Ascending aorta (tissue), 2 donors: ENCODE measurements at regions not wholly inside any gene's neighbourhood (a gene's known extent, or its start where the extent isn't known, plus 50 kb on each side); places are given as distances from the start of the nearest gene placed in this dataset.

Source experiments
- DNase-seq, 2 donors: peaks; one replicate each; pipeline ENCODE4 v3.0.0-alpha.2; 2019; ENCODE audit warnings: low spot score in 2 of 2
- H3K27ac ChIP-seq, 2 donors: fragments of 200-600 bp; sonication (generic); one replicate each; pipeline ENCODE4 v1.5.1; 2016 to 2017; ENCODE audit warnings: mild to moderate bottlenecking in 1 of 2
- H3K27me3 ChIP-seq: fragments of 200-600 bp; sonication (generic); one replicate; pipeline ENCODE4 v1.5.1; 2017
- H3K36me3 ChIP-seq, 2 donors: fragments of 200-600 bp; sonication (generic); one replicate each; pipeline ENCODE4 v1.5.1; 2016
- H3K4me1 ChIP-seq, 2 donors: fragments of 200-600 bp; sonication (generic); one replicate each; pipeline ENCODE4 v1.5.1; 2016 to 2017; ENCODE audit warnings: mild to moderate bottlenecking in 1 of 2
- H3K4me3 ChIP-seq, 2 donors: fragments of 200-600 bp; sonication (generic); one replicate each; pipeline ENCODE4 v1.5.1; 2016 to 2017; ENCODE audit warnings: mild to moderate bottlenecking in 1 of 2
- H3K9me3 ChIP-seq, 2 donors: fragments of 200-600 bp; sonication (generic); one replicate each; pipeline ENCODE4 v1.5.1; 2016
- intact Hi-C: fragments of 100-400 bp; cut with DNase I; formaldehyde crosslinking; loops from one replicate; pipeline ENCODE4 v1.15.1; 2023
- TF ChIP-seq, protein P1 (sequence below), 3 experiments: fragments of 200-600 bp in 2 of 3; fragments of 450-650 bp in 1 of 3; sonication (generic) in 2 of 3; IDR thresholded peaks; one replicate each; pipeline ENCODE4 v1.5.1; 2016 to 2019; ENCODE audit warnings: antibody characterized with exemption in 3 of 3, mild to moderate bottlenecking in 1 of 3, moderate library complexity in 1 of 3

DNA sequence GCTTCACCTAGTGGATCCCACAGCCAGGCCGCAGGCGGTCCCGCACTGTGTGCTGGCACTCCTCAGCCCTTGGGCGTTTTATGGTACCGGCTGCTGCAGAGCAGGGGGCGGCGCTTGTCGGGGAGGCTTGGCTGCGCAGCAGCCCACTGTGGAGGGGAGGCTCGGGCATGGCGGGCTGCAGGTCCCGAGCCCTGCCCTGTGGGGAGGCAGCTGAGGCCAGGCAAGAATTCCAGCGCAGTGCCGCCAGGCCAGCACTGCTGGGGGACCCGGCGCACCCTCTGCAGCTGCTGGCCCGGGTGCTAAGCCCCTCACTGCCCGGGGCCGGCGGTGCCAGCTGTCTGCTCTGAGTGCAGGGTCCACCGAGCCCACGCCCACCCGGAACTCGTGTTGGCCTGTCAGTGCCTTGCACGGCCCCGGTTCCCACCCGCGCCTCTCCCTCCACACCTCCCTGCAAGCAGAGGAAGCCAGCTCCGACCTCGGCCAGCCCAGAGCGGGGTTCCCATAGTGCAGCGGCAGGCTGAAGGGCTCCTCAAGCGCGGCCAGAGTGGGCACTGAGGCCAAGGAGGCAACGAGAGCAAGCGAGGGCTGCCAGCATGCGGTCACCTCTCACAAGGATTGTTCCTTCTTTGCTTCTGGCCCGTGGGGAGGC, 435.0 kb upstream of the ATP10A start:
- H3K36me3 ChIP-seq = no peaks in the 10 kb centered on the region
- no peak overlapping the region for H3K27ac ChIP-seq
- no peaks in the 10 kb centered on the region for H3K4me1 ChIP-seq
- no peak for DNase-seq
- H3K4me3 ChIP-seq = no peak overlapping the region
- intact Hi-C loops = loop anchor here (5.0 kb wide), 1 partner anchor 51 kb away; no protein-coding TSS in a partner anchor
- TF ChIP-seq, protein P1, sequence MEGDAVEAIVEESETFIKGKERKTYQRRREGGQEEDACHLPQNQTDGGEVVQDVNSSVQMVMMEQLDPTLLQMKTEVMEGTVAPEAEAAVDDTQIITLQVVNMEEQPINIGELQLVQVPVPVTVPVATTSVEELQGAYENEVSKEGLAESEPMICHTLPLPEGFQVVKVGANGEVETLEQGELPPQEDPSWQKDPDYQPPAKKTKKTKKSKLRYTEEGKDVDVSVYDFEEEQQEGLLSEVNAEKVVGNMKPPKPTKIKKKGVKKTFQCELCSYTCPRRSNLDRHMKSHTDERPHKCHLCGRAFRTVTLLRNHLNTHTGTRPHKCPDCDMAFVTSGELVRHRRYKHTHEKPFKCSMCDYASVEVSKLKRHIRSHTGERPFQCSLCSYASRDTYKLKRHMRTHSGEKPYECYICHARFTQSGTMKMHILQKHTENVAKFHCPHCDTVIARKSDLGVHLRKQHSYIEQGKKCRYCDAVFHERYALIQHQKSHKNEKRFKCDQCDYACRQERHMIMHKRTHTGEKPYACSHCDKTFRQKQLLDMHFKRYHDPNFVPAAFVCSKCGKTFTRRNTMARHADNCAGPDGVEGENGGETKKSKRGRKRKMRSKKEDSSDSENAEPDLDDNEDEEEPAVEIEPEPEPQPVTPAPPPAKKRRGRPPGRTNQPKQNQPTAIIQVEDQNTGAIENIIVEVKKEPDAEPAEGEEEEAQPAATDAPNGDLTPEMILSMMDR (IDR thresholded peaks at IDR 0.05) = no peak
- no peaks in the 10 kb centered on the region for H3K9me3 ChIP-seq
- H3K27me3 ChIP-seq = no peaks in the 10 kb centered on the region

DNA sequence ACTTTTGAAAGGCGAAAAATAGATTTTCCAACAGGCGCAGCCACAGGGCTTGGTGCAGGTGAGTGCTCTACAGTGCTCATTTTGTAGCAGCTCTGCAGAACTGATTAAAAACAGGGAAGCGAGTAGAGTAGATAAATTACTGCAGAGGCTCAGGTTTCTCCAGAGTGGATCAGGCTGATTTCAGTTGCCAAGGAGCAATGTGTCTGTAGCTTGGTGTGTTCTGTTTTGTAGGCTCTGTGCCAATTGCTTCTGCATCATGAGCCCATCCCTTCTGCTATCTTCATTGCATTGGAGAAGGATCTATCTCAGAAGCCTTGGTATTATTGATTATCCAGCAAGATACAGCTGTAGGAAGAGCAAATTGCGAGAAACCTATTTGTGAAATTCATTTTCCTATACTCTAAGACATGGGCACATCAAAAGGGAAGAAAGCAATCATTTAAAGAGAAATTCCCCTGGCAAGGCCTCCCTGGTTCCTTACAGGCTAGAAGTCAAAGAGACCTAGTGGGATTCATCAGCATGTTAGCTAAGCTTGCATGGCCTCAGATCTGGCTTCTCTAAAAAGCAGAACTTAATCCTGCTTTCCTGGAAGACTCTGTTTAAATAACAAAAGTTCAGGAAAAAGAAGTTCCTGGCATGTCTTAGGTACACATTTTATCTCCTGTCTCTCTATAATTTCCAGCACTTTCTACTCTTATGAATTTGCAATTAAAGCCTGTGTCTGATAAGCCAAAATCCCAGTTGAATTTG, 432.4 kb upstream of the ATP10A start:
- Histone ChIP-seq H3K4me1 (no peaks in the 10 kb centered on the region), H3K36me3 (no peaks in the 10 kb centered on the region), H3K27me3 (no peaks in the 10 kb centered on the region), H3K9me3 (no peaks in the 10 kb centered on the region), H3K4me3 (no peak overlapping the region), H3K27ac (no peak overlapping the region)
- DNase-seq = no peak
- TF ChIP-seq, protein P1 (IDR thresholded peaks at IDR 0.05) = no peak
- intact Hi-C loops = loop anchor here (5.0 kb wide), 1 partner anchor 48 kb away; no protein-coding TSS in a partner anchor

DNA sequence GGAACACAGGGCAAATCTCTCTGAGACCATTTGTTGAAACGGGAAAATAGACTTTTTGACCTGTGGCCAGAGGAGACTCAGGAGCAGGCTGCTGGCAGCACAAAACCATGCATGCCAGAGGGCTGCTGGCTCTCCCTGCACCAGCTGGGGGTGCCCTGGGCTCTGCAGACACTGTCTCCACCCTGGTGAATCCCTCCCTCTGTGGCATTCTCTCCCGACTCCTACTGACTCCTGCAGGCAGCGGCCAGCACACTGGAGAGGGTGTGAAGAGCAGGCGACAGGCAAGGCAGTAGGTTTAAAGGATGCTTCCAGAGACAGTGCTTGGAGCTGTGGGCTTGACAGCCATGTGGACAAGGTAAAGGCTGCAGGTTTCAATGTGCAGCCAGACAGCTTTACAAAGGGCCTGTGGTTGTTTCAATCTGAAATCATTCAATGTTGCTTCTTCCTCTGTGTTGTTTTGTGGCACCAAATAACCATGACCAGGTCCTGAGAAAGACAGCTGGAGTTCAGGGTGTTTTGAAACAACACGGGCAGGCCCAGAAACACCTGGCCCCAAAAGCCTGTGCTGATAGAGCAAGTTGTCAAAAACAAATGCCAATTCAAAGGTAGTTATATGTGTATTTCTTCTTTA, 431.0 kb upstream of the ATP10A start:
- intact Hi-C loops = no loop called here
- DNase-seq = no peak
- no peaks in the 10 kb centered on the region for H3K27me3 ChIP-seq

DNA sequence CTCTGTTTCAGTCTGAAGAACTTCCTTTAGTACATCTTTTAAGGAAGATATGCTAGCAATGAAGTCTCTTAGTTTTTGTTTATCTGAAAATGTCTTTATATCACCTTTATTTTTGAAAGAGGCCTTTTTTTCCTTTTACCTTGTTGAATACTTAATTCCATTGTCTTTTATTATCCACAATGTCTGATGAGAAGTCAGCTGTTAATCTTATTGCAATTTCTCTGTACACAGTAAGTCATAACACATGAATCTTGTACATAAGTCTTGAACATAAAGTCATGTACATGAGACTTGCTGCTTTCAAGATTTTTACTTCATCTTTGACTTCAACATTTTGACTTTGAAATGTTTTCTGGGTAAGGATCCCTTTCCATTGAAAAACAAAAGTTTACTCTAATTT, 424.3 kb upstream of the ATP10A start:
- no peak for DNase-seq

More for the DNA sequence above, 431.0 kb upstream of the ATP10A start:
- Histone ChIP-seq H3K36me3 (no peaks in the 10 kb centered on the region), H3K4me1 (no peaks in the 10 kb centered on the region), H3K27ac (no peak overlapping the region), H3K4me3 (no peak overlapping the region), H3K9me3 (no peaks in the 10 kb centered on the region)
- TF ChIP-seq, protein P1 (IDR thresholded peaks at IDR 0.05) = no peak

DNA sequence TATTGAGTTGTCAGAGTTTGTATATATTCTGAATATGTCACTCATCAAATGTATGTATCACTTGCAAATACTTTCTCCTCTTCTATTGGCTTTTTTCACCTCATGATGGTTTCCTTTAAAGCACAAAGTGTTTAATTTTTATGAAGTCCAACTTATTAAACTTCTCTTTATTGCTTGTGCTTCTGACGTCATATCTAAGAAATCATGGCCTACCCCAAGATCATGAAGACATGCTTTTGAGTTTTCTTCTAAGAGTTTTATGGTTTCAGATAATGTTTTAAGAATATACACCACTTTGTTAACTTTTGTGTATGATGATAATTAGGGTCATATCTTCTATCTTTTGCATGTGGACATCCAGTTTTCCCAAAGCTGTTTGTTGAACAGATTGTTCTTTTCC, 417.2 kb upstream of the ATP10A start:
- no peak overlapping the region for H3K4me3 ChIP-seq
- intact Hi-C loops = no loop called here
- H3K27ac ChIP-seq = no peak overlapping the region
- H3K36me3 ChIP-seq = no peaks in the 10 kb centered on the region
- no peak for DNase-seq
- TF ChIP-seq, protein P1 (IDR thresholded peaks at IDR 0.05) = no peak
- no peaks in the 10 kb centered on the region for H3K27me3 ChIP-seq
- H3K9me3 ChIP-seq = no peaks in the 10 kb centered on the region
- no peaks in the 10 kb centered on the region for H3K4me1 ChIP-seq

More for the DNA sequence above, 424.3 kb upstream of the ATP10A start:
- H3K27ac ChIP-seq = no peak overlapping the region
- no peaks in the 10 kb centered on the region for H3K36me3 ChIP-seq
- H3K9me3 ChIP-seq = peaks cover 0 to 11% of the 10 kb centered on the region in 2 donors
- no peaks in the 10 kb centered on the region for H3K4me1 ChIP-seq
- intact Hi-C loops = no loop called here
- TF ChIP-seq, protein P1 (IDR thresholded peaks at IDR 0.05) = no peak
- H3K4me3 ChIP-seq = no peak overlapping the region
- H3K27me3 ChIP-seq = no peaks in the 10 kb centered on the region
